ENCODE measurements at regions not wholly inside any gene's neighbourhood (a gene's known extent, or its start where the extent isn't known, plus 50 kb on each side); places are given as distances from the start of the nearest gene placed in this dataset.

- TF ChIP-seq, protein P1, sequence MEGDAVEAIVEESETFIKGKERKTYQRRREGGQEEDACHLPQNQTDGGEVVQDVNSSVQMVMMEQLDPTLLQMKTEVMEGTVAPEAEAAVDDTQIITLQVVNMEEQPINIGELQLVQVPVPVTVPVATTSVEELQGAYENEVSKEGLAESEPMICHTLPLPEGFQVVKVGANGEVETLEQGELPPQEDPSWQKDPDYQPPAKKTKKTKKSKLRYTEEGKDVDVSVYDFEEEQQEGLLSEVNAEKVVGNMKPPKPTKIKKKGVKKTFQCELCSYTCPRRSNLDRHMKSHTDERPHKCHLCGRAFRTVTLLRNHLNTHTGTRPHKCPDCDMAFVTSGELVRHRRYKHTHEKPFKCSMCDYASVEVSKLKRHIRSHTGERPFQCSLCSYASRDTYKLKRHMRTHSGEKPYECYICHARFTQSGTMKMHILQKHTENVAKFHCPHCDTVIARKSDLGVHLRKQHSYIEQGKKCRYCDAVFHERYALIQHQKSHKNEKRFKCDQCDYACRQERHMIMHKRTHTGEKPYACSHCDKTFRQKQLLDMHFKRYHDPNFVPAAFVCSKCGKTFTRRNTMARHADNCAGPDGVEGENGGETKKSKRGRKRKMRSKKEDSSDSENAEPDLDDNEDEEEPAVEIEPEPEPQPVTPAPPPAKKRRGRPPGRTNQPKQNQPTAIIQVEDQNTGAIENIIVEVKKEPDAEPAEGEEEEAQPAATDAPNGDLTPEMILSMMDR (IDR thresholded peaks at IDR 0.05) = no peak
- TF ChIP-seq POLR2A (IDR thresholded peaks at IDR 0.05) = no peak
Observed at GRCh38 chr2:223260681-223261080, 208.7 kb downstream of the KCNE4 start.
